GM04504 (cell line): ENCODE measurements at regions not wholly inside any gene's neighbourhood (a gene's known extent, or its start where the extent isn't known, plus 50 kb on each side); places are given as distances from the start of the nearest gene placed in this dataset.

ENCODE experiments used
- DNase-seq: peaks from one replicate; pipeline ENCODE4 v3.0.0-alpha.2; 2012; ENCODE audit warnings: low read depth

- no peak for DNase-seq
These were observed 1138.8 kb downstream of the XPNPEP1 start for GRCh38 chr10:108784534-108784933.

- DNase-seq: no peak
These were observed 1139.4 kb downstream of the XPNPEP1 start for GRCh38 chr10:108783897-108784296.

- no peak for DNase-seq
These were observed 1140.9 kb downstream of the XPNPEP1 start for GRCh38 chr10:108782411-108782810.

GRCh38 chr10:108779501-108779900, 1143.8 kb downstream of the XPNPEP1 start:
- no peak for DNase-seq

GRCh38 chr10:108775911-108776475, 1147.3 kb downstream of the XPNPEP1 start:
- no peak for DNase-seq

- no peak for DNase-seq
These were observed 1152.2 kb downstream of the XPNPEP1 start for GRCh38 chr10:108771106-108771505.

- DNase-seq: no peak
These were observed 1157.5 kb downstream of the XPNPEP1 start for GRCh38 chr10:108765794-108766193.

GRCh38 chr10:108757946-108758345, 1165.4 kb downstream of the XPNPEP1 start:
- DNase-seq: no peak

- DNase-seq: no peak
These were observed 1167.7 kb downstream of the XPNPEP1 start for GRCh38 chr10:108755646-108756045.

- no peak for DNase-seq
These were observed 1170.0 kb downstream of the XPNPEP1 start for GRCh38 chr10:108753326-108753725.

- DNase-seq: no peak
These were observed 1174.3 kb downstream of the XPNPEP1 start for GRCh38 chr10:108749042-108749441.

- DNase-seq: no peak
These were observed 1187.2 kb downstream of the XPNPEP1 start for GRCh38 chr10:108736111-108736510.

GRCh38 chr10:108735380-108735779, 1187.9 kb downstream of the XPNPEP1 start:
- DNase-seq: peak; percentile 6

GRCh38 chr10:108721874-108722273, 1201.4 kb downstream of the XPNPEP1 start:
- no peak for DNase-seq

- no peak for DNase-seq
These were observed 1207.0 kb downstream of the XPNPEP1 start for GRCh38 chr10:108716352-108716751.

- no peak for DNase-seq
These were observed 1213.2 kb downstream of the XPNPEP1 start for GRCh38 chr10:108709927-108710722.

- DNase-seq: no peak
These were observed 1214.9 kb downstream of the XPNPEP1 start for GRCh38 chr10:108708363-108708762.

- no peak for DNase-seq
These were observed 1226.4 kb downstream of the XPNPEP1 start for GRCh38 chr10:108696792-108697477.

GRCh38 chr10:108691126-108691525, 1232.2 kb downstream of the XPNPEP1 start:
- no peak for DNase-seq

GRCh38 chr10:108690530-108690929, 1232.8 kb downstream of the XPNPEP1 start:
- no peak for DNase-seq

- DNase-seq: no peak
These were observed 1233.4 kb downstream of the XPNPEP1 start for GRCh38 chr10:108689891-108690290.

GRCh38 chr10:108688314-108688713, 1235.0 kb downstream of the XPNPEP1 start:
- no peak for DNase-seq

GRCh38 chr10:108685863-108686531, 1237.3 kb downstream of the XPNPEP1 start:
- DNase-seq: no peak
